NCI-H146 treated with DMSO at 0.1 percent for 48 hours (cell line): ENCODE measurements at regions not wholly inside any gene's neighbourhood (a gene's known extent, or its start where the extent isn't known, plus 50 kb on each side); places are given as distances from the start of the nearest gene placed in this dataset.

Experiments
- DNase-seq: peaks from one replicate; lab custom pipeline; 2025; ENCODE audit not compliant: unreplicated experiment; lab: John Stamatoyannopoulos, UW

DNA sequence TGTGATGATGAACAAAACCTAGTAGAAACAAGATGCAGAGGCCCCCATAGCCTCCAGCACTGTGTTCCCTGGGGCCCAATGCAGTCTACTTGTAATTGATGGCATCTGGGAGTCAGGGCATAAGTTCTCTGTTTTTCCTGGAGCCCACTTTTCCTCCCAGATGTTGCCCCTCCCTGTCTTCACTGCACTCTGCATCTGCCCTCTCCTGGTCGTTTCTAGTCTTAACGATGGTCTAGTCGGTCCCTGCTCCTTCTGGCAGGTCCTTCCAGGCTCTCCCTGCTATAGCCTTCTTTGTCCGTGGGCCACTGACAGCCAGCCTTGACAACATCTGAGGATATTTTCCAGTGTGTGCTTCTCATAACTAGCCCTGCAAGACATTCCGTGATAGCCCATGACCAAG lies 208.3 kb downstream of the GXYLT1 start:
- no peak for DNase-seq

GRCh38 chr12:41935911-41936310 lies 208.8 kb downstream of the GXYLT1 start:
- DNase-seq, result no peak

- DNase-seq, result peak; percentile 98
Observed at GRCh38 chr12:41932470-41932991, 212.1 kb downstream of the GXYLT1 start.

DNA sequence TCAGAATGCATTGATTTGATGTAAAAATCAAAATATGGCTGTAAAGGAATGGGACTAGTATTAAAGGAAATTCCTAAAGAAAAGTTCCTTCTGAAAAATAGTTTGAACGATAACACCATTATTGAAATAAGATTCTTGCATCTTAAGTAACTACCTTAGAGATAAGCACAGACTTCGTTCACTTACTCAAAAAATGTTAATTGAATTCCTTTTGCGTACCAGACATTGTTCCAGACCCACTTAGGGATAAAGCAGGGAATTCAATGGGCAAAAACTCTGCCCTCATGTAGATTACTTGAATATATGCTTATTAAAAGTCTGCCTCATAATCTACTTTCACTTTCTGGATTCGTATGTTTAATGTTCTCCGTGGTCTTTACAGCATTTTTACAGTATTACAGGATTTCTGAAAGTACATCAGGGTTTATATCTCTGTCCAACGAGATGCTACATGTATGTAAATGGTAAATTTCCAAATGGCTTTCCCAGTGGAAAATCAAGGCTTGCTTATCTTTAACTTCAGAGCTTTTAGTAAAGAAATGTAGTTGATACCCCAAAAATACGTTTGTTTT lies 213.7 kb downstream of the GXYLT1 start:
- DNase-seq, result no peak

GRCh38 chr12:41924111-41924510 lies 220.6 kb downstream of the GXYLT1 start:
- no peak for DNase-seq

GRCh38 chr12:41923351-41923750 lies 221.3 kb downstream of the GXYLT1 start:
- no peak for DNase-seq

GRCh38 chr12:41920355-41920754 lies 224.3 kb downstream of the GXYLT1 start:
- DNase-seq, result peak; percentile 92

DNA sequence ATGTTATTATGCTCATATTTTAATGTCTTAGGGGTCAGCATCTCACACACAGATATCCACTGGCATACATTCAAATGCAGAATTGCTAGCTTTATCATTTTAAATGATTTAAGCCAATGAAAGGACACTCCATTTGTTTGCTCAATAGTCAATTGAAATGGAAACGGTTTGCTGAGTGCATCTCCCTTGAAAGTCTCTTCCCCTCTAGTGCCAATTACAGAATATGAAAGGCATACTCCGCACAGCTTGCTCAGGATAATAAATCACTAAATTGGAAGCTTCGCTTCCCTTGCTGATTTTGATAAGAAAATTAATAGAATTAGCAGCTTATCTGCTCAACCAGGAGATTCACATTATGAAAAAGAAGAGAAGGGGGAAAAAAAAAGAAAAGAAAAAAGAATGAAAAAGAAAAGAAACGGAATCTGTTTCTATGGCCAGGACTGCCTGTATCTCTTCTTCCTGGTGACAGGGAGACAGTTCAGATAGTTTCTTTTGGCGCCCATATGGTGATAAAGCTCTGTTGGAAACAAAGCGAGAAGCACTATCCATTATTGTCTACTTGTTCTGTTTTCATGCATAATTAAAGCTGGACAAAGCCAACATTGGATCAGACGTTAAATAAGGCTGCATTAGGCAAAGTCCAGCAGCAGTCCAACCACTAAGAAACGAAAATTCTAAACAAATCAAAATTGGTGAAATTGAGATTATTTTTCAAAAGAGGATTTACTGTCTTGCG lies 225.0 kb downstream of the GXYLT1 start:
- peak; percentile 92 for DNase-seq

- DNase-seq, result no peak
Observed at GRCh38 chr12:41919048-41919447, 225.6 kb downstream of the GXYLT1 start.

- peak; percentile 84 for DNase-seq
Observed at GRCh38 chr12:41917938-41918341, 226.7 kb downstream of the GXYLT1 start.

DNA sequence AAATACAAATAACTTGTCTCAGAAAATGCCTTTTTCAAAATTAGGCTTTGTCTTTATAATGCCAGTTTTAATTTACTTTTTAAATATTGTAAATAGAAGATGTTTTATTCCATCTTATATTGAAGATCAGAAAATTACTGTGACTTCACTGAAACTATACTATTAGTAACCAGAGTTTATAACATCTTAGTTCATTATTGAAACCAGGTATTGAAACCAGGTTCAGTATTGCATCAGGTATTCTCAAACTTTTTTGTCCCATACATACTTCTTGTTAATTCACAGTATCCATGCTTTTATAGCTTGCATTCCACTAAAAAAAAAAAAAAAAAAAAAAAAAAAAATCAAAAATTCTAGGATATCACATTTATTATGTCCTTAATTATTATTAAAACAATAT lies 227.5 kb downstream of the GXYLT1 start:
- DNase-seq, result no peak

DNA sequence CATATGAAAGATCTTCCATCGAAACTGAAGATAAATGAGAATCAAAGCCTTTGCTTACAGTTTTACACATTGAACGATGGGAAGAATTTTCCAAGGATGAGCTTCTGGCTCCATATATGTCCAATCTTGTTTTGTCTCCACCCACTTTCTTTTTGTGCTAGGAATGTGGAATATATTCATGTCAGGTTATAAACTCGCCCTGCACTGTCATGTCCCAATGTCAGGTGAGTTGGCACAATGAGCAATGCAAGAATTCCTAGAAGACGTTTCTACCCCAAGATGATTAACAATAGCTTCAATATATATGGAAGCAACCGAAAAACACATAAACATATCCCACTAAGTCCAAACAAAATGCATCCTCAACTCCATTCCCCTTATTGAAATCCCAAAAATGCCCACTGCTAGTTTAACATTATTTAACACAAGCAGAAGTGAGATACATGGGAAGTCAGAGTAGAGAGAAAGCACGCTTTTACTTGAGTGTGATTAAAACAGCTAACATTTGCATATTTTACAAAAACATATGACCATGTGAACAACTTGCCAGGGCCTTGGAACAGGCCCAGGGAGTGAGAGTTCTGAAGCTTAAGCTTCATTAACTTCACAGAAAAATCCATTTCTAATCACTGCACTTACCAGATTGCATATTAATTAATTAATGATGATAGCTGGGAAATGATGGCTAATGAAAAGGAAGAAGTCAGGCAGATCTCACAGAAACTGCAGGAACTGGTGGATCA lies 233.9 kb downstream of the GXYLT1 start:
- no peak for DNase-seq

DNA sequence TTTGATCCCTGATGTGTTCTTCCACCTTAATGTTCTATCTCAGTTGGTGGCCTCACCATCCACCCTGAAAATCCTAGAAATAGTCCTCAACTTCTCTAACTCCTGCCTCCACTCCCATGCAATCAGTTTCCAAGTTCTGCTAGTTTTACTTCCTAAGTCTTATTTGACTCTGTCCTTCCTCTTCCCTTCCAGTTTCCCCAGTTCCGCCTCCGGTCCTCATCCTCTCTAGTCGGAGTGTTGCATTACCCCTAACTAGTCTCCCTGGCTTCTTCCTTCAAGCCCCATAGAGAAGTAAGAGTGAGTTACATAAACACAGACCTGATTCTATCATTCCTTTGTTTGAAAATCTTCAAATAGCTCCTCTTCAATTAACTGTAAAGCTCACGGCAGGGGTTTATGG lies 236.5 kb downstream of the GXYLT1 start:
- no peak for DNase-seq

GRCh38 chr12:41907550-41907949 lies 237.1 kb downstream of the GXYLT1 start:
- DNase-seq, result no peak

DNA sequence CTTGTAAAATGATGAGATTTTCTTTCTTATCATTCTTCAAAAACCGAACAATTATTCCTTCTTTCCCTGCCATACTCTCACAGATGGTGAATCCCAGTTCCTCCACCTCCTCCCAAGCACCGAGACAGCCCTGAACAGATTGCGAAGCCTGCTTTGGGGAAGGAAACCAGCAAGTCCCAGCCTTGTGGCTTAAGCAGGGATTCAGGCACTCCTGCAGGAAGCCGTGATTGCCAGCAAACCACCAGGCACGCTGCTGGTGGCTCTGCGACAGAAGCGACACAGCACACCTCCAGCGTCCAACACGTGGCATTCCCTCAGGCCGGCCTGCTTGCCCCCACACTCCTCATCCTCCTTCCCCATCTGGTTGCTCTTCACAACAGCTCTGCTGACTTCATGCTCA lies 237.7 kb downstream of the GXYLT1 start:
- no peak for DNase-seq

DNA sequence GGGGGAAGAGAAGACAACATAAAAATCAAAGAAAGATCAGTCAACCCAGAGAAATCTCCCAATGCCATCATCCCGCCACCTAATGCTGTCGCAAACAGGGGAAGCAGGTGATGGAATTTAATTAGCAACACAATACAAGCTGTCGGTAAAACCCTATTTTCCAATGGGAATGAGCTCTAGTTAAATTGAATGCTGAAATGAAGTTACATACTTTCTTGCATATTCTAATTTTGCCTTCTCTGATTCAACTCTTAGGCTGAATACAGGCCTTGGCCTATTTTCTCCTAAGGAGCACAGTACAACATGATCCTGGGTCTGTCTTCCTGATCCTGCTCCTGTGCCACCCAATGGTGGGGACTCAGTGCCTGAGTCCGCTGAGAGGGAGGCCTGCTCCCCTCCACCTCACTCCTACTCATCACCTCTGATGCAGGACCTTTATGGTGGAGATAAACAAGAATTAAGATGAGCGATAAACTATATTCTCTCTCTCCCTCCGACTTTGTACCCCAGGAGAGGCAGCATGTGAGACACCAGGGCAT lies 238.8 kb downstream of the GXYLT1 start:
- DNase-seq, result no peak

DNA sequence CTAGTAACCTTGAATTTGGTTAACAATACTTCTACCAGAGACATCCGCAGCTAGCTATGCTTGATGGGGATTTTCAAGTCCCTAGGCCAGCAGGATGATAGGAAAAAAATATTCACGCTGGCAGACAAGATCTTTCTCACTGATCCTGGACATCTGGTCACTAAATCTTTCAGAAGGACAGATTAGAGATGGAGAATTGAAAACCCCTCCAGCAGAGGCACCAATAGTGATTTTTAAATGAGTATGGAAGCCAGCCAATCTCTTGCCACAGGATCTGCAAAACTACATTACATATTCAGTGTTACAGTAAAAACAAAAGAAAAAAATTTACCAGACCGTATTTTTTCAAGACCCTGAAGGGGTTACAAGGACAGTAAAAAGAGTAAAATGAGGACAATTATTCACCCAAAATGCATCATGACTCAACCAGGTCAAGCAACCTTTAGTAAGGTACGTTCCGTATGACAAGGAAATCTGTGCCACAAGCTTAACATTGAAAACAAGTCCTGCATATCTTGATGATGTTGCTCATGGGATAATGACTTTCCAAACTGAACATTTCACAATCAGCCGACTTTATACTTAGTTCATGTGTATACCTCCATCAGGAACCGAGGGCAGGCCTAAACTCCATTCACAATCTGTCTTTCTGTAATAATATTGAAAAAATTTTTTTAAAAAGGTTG lies 239.5 kb downstream of the GXYLT1 start:
- no peak for DNase-seq

- DNase-seq, result no peak
Observed at GRCh38 chr12:41904041-41904440, 240.6 kb downstream of the GXYLT1 start.

- no peak for DNase-seq
Observed at GRCh38 chr12:41903014-41903708, 241.5 kb downstream of the GXYLT1 start.

- no peak for DNase-seq
Observed at GRCh38 chr12:41899577-41899976, 245.1 kb downstream of the GXYLT1 start.

- DNase-seq, result no peak
Observed at GRCh38 chr12:41897593-41897992, 247.1 kb downstream of the GXYLT1 start.
